GDM1 (cell line): ENCODE measurements at regions not wholly inside any gene's neighbourhood (a gene's known extent, or its start where the extent isn't known, plus 50 kb on each side); places are given as distances from the start of the nearest gene placed in this dataset.
"Not testable (repeated sequence)": the region's sequence is repeated elsewhere in the genome, so short reads cannot be mapped to it uniquely, and the experiment has no call there.

Experiments
- DNase-seq: peaks from one replicate; lab custom pipeline; 2025; lab: John Stamatoyannopoulos, UW

GRCh38 chr2:185644828-185645227 is 93.8 kb upstream of the FSIP2 start:
- DNase-seq = no peak

- DNase-seq = no peak
Observed at GRCh38 chr2:185645529-185645928, 93.1 kb upstream of the FSIP2 start.

- DNase-seq = no peak
Observed at GRCh38 chr2:185658750-185659149, 79.9 kb upstream of the FSIP2 start.

- DNase-seq = no peak
Observed at GRCh38 chr2:185663811-185664210, 74.8 kb upstream of the FSIP2 start.

GRCh38 chr2:185664384-185664783 is 74.2 kb upstream of the FSIP2 start:
- no peak for DNase-seq

GRCh38 chr2:185665251-185665814 is 73.3 kb upstream of the FSIP2 start:
- no peak for DNase-seq

GRCh38 chr2:185667452-185667851 is 71.2 kb upstream of the FSIP2 start:
- no peak for DNase-seq

- DNase-seq = no peak
Observed at GRCh38 chr2:185668710-185669109, 69.9 kb upstream of the FSIP2 start.

- no peak for DNase-seq
Observed at GRCh38 chr2:185674232-185674631, 64.4 kb upstream of the FSIP2 start.

GRCh38 chr2:185676316-185676715 is 62.3 kb upstream of the FSIP2 start:
- DNase-seq = no peak

- not testable (repeated sequence) for DNase-seq
Observed at GRCh38 chr2:185687001-185687400, 51.6 kb upstream of the FSIP2 start.

- no peak for DNase-seq
Observed at GRCh38 chr2:185687967-185688366, 50.6 kb upstream of the FSIP2 start.
